ENCODE measurements at regions not wholly inside any gene's neighbourhood (a gene's known extent, or its start where the extent isn't known, plus 50 kb on each side); places are given as distances from the start of the nearest gene placed in this dataset.

DNA sequence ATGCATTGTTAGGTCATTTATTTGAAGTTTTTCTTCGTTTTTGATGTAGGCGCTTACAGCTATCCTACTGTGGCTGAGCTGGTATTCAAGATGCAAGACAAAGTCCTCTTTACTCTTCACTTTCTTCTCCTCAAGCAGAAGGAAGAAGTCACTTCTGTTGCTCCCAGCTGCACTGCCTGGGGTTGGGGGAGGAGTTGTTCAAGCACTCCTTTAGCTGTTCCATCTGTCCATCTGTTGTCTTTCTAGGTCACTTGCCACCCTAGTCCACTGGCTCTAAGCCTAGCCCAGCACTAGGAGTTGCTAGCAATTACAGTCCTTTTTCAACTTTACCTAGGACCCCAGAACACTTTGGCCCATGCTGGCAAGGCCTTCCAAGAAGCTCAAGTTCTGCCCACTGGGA lies 200.6 kb upstream of the RBMS1 start:
- TF ChIP-seq, protein P1, sequence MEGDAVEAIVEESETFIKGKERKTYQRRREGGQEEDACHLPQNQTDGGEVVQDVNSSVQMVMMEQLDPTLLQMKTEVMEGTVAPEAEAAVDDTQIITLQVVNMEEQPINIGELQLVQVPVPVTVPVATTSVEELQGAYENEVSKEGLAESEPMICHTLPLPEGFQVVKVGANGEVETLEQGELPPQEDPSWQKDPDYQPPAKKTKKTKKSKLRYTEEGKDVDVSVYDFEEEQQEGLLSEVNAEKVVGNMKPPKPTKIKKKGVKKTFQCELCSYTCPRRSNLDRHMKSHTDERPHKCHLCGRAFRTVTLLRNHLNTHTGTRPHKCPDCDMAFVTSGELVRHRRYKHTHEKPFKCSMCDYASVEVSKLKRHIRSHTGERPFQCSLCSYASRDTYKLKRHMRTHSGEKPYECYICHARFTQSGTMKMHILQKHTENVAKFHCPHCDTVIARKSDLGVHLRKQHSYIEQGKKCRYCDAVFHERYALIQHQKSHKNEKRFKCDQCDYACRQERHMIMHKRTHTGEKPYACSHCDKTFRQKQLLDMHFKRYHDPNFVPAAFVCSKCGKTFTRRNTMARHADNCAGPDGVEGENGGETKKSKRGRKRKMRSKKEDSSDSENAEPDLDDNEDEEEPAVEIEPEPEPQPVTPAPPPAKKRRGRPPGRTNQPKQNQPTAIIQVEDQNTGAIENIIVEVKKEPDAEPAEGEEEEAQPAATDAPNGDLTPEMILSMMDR (conservative IDR thresholded peaks at IDR 0.05; ENCODE audit: low read depth in 2 of 2): no peak
- no peak for TF ChIP-seq ZNF331 (CRISPR knock-in tag; IDR thresholded peaks at IDR 0.05; ENCODE audit: low read depth)
- TF ChIP-seq POLR2AphosphoS5 (IDR thresholded peaks at IDR 0.05; ENCODE audit: low read depth): no peak
- no peak for TF ChIP-seq EZH2 (IDR thresholded peaks at IDR 0.05; ENCODE audit: low read depth, unreplicated experiment)
- TF ChIP-seq CREB1 (CRISPR knock-in tag; IDR thresholded peaks at IDR 0.05; ENCODE audit: low read depth): no peak
- TF ChIP-seq, protein P2, sequence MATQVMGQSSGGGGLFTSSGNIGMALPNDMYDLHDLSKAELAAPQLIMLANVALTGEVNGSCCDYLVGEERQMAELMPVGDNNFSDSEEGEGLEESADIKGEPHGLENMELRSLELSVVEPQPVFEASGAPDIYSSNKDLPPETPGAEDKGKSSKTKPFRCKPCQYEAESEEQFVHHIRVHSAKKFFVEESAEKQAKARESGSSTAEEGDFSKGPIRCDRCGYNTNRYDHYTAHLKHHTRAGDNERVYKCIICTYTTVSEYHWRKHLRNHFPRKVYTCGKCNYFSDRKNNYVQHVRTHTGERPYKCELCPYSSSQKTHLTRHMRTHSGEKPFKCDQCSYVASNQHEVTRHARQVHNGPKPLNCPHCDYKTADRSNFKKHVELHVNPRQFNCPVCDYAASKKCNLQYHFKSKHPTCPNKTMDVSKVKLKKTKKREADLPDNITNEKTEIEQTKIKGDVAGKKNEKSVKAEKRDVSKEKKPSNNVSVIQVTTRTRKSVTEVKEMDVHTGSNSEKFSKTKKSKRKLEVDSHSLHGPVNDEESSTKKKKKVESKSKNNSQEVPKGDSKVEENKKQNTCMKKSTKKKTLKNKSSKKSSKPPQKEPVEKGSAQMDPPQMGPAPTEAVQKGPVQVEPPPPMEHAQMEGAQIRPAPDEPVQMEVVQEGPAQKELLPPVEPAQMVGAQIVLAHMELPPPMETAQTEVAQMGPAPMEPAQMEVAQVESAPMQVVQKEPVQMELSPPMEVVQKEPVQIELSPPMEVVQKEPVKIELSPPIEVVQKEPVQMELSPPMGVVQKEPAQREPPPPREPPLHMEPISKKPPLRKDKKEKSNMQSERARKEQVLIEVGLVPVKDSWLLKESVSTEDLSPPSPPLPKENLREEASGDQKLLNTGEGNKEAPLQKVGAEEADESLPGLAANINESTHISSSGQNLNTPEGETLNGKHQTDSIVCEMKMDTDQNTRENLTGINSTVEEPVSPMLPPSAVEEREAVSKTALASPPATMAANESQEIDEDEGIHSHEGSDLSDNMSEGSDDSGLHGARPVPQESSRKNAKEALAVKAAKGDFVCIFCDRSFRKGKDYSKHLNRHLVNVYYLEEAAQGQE (IDR thresholded peaks at IDR 0.05; ENCODE audit: unreplicated experiment): no peak
- TF ChIP-seq EZH2phosphoT487 (IDR thresholded peaks at IDR 0.05; ENCODE audit: unreplicated experiment): no peak
- TF ChIP-seq ZNF114 (CRISPR knock-in tag; IDR thresholded peaks at IDR 0.05): no peak
